H9 (cell line): ENCODE measurements at regions not wholly inside any gene's neighbourhood (a gene's known extent, or its start where the extent isn't known, plus 50 kb on each side); places are given as distances from the start of the nearest gene placed in this dataset.

Source experiments
- DNase-seq: peaks from one replicate; pipeline ENCODE4 v3.0.0-alpha.2; 2017
- H2AFZ ChIP-seq: one replicate; pipeline ENCODE4 v1.6.1; 2013; ENCODE audit warnings: mild to moderate bottlenecking, low read length, control low read depth, moderate library complexity
- H2AK5ac ChIP-seq: 2 replicates; pipeline ENCODE4 v1.6.1; 2013; ENCODE audit warnings: low read length, control low read depth, mixed read lengths; ENCODE audit not compliant: insufficient read length
- H2BK120ac ChIP-seq: one replicate; pipeline ENCODE4 v1.6.1; 2013; ENCODE audit warnings: low read depth, mild to moderate bottlenecking, low read length, control low read depth, inconsistent platforms; ENCODE audit not compliant: poor library complexity, severe bottlenecking
- H2BK12ac ChIP-seq: 2 replicates; pipeline ENCODE4 v1.6.1; 2013; ENCODE audit warnings: low read length, control low read depth, mixed read lengths, low read depth; ENCODE audit not compliant: insufficient read length
- H2BK15ac ChIP-seq: 2 replicates; pipeline ENCODE4 v1.6.1; 2013; ENCODE audit warnings: low read depth, low read length, control low read depth
- H2BK20ac ChIP-seq: one replicate; pipeline ENCODE4 v1.6.1; 2013; ENCODE audit warnings: low read depth, mild to moderate bottlenecking, low read length, control low read depth, inconsistent platforms; ENCODE audit not compliant: poor library complexity, severe bottlenecking
- H2BK5ac ChIP-seq: 2 replicates; pipeline ENCODE4 v1.6.1; 2013; ENCODE audit warnings: low read length, control low read depth, mixed read lengths; ENCODE audit not compliant: insufficient read length
- H3K14ac ChIP-seq: 2 replicates; pipeline ENCODE4 v1.6.1; 2013; ENCODE audit warnings: low read length, control low read depth; ENCODE audit not compliant: insufficient read depth
- H3K18ac ChIP-seq: 2 replicates; pipeline ENCODE4 v1.6.1; 2013; ENCODE audit warnings: low read depth, mild to moderate bottlenecking, mixed read lengths, low read length, control low read depth; ENCODE audit not compliant: insufficient read length
- H3K23ac ChIP-seq: 2 replicates; pipeline ENCODE4 v1.6.1; 2013; ENCODE audit warnings: low read length, control low read depth, mixed read lengths, low read depth; ENCODE audit not compliant: insufficient read length
- H3K23me2 ChIP-seq: 2 replicates; pipeline ENCODE4 v1.6.1; 2013; ENCODE audit warnings: low read depth, mild to moderate bottlenecking, mixed read lengths, low read length, control low read depth; ENCODE audit not compliant: insufficient read length, poor library complexity, severe bottlenecking
- H3K27ac ChIP-seq: 2 replicates; pipeline ENCODE4 v1.5.1; 2013; ENCODE audit warnings: low read length, control low read depth, mixed read lengths, low read depth; ENCODE audit not compliant: insufficient read length
- H3K27me3 ChIP-seq: 2 replicates; pipeline ENCODE4 v1.6.1; 2013; ENCODE audit warnings: low read length, control low read depth, inconsistent platforms; ENCODE audit not compliant: insufficient read depth
- H3K4ac ChIP-seq: 2 replicates; pipeline ENCODE4 v1.6.1; 2013; ENCODE audit warnings: low read depth, mild to moderate bottlenecking, control low read depth, inconsistent platforms, low read length, moderate library complexity
- H3K4me1 ChIP-seq: 2 replicates; pipeline ENCODE4 v1.6.1; 2013; ENCODE audit warnings: low read length, control low read depth, inconsistent platforms; ENCODE audit not compliant: insufficient read depth
- H3K4me2 ChIP-seq: 2 replicates; pipeline ENCODE4 v1.6.1; 2013; ENCODE audit warnings: low read length, control low read depth, mixed read lengths; ENCODE audit not compliant: insufficient read length, insufficient read depth
- H3K56ac ChIP-seq: 2 replicates; pipeline ENCODE4 v1.6.1; 2013; ENCODE audit warnings: low read depth, mild to moderate bottlenecking, mixed read lengths, low read length, control low read depth; ENCODE audit not compliant: insufficient read length
- H3K79me1 ChIP-seq: 2 replicates; pipeline ENCODE4 v1.6.1; 2013; ENCODE audit warnings: low read depth, mild to moderate bottlenecking, moderate library complexity, low read length, control low read depth, inconsistent platforms; ENCODE audit not compliant: insufficient read depth, poor library complexity, severe bottlenecking
- H3K79me2 ChIP-seq: 2 replicates; pipeline ENCODE4 v1.6.1; 2013; ENCODE audit warnings: low read length, control low read depth, inconsistent platforms; ENCODE audit not compliant: insufficient read depth
- H3K9ac ChIP-seq: 2 replicates; pipeline ENCODE4 v1.6.1; 2013; ENCODE audit warnings: low read length, control low read depth, mixed read lengths; ENCODE audit not compliant: insufficient read length; ENCODE audit errors: extremely low read depth
- H3K9me3 ChIP-seq: one replicate; pipeline ENCODE4 v1.6.1; 2013; ENCODE audit warnings: low read depth, low read length, inconsistent platforms; ENCODE audit not compliant: control insufficient read depth
- H3T11ph ChIP-seq: one replicate; pipeline ENCODE4 v1.6.1; 2013; ENCODE audit warnings: mild to moderate bottlenecking, low read length, control low read depth, inconsistent platforms
- H4K20me1 ChIP-seq: one replicate; pipeline ENCODE4 v1.6.1; 2013; ENCODE audit not compliant: control insufficient read depth, insufficient read length, insufficient read depth
- H4K5ac ChIP-seq: 2 replicates; pipeline ENCODE4 v1.6.1; 2013; ENCODE audit warnings: low read depth, mild to moderate bottlenecking, mixed read lengths, low read length, control low read depth; ENCODE audit not compliant: insufficient read length
- H4K8ac ChIP-seq: replicated peaks from 2 replicates; pipeline ENCODE4 v1.6.1; 2013; ENCODE audit warnings: low read length, control low read depth, mixed read lengths, low read depth; ENCODE audit not compliant: insufficient read length
- H4K91ac ChIP-seq: 2 replicates; pipeline ENCODE4 v1.6.1; 2013; ENCODE audit warnings: low read depth, mild to moderate bottlenecking, moderate library complexity, mixed read lengths, low read length, control low read depth; ENCODE audit not compliant: insufficient read length
- H3K27ac Mint-ChIP-seq, 3 experiments: 2 replicates in 2 of 3; 3 replicates in 1 of 3; pipeline ENCODE4 v1.8.0; 2020 to 2021; ENCODE audit warnings: mixed read lengths in 3 of 3, mild to moderate bottlenecking in 1 of 3, moderate library complexity in 1 of 3
- H3K27me3 Mint-ChIP-seq: 2 replicates; pipeline ENCODE4 v1.8.0; 2021; ENCODE audit warnings: low read depth, mild to moderate bottlenecking, moderate library complexity, mixed read lengths
- H3K36me3 Mint-ChIP-seq, 3 experiments: 2 replicates in 2 of 3; 3 replicates in 1 of 3; pipeline ENCODE4 v1.8.0; 2020 to 2021; ENCODE audit warnings: low read depth in 3 of 3, mixed read lengths in 3 of 3; ENCODE audit not compliant: insufficient read depth in 1 of 3
- H3K4me1 Mint-ChIP-seq, 2 experiments: 2 replicates each; pipeline ENCODE4 v1.8.0; 2020; ENCODE audit warnings: mixed read lengths in 2 of 2
- H3K4me3 Mint-ChIP-seq, 2 experiments: 2 replicates in 1 of 2; 3 replicates in 1 of 2; pipeline ENCODE4 v1.8.0; 2020 to 2021; ENCODE audit warnings: mild to moderate bottlenecking in 2 of 2, mixed read lengths in 2 of 2, moderate library complexity in 1 of 2
- H3K9me3 Mint-ChIP-seq, 2 experiments: 2 replicates in 1 of 2; 3 replicates in 1 of 2; pipeline ENCODE4 v1.8.0; 2020; ENCODE audit warnings: mild to moderate bottlenecking in 2 of 2, mixed read lengths in 2 of 2, moderate library complexity in 1 of 2
- CTCF ChIP-seq: fragments of 200-600 bp; sonication (generic); conservative IDR thresholded peaks from 3 replicates; pipeline ENCODE4 v1.8.0; 2021; ENCODE audit warnings: antibody characterized with exemption, mild to moderate bottlenecking
- WGBS: extraction: QIAGEN DNeasy Blood & Tissue Kit; methylation state at CpG from one replicate; pipeline ENCODE4 v1.1.7; 2013; ENCODE audit warnings: missing lambda C conversion rate, low lambda C conversion rate, mixed read lengths; ENCODE audit not compliant: insufficient read length; ENCODE audit errors: extremely low coverage; 5-methylcytosine and 5-hydroxymethylcytosine counted together

DNA sequence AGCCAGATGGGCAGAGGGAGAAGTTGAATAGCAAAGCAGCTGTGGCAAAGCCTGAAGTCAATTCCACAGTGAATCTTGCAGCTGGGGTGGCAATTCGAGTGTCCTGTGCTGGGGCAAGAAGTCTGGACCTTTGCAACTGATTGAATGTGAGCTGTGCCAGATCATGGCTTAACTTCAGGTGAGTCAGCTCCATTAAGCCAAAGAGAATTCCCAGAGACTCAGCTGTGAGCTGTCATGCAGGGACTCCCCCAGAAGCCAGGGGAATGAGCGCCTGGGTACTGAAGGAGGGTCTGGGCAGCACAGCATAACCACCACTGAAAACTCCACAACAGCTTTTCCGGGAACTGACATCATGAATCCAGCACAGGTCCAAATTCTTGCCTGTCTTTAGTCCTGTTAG is 153.5 kb upstream of the TRPC7 start:
- H3K23me2 ChIP-seq, result no peaks in the 10 kb centered on the region
- H3K14ac ChIP-seq, result no peak overlapping the region
- no peaks in the 10 kb centered on the region for H3K9me3 ChIP-seq
- H2BK120ac ChIP-seq, result no peak overlapping the region
- no peaks in the 10 kb centered on the region for H4K20me1 ChIP-seq
- H2BK15ac ChIP-seq, result no peak overlapping the region
- H3K79me1 ChIP-seq, result no peaks in the 10 kb centered on the region
- no peaks in the 10 kb centered on the region for H3K27me3 ChIP-seq
- H3K27ac ChIP-seq, result no peak overlapping the region
- H3K36me3 Mint-ChIP-seq, result no peaks in the 10 kb centered on the region; a peak in 1 of 7 replicates
- no peaks in the 10 kb centered on the region for H3K4me1 ChIP-seq
- H2AFZ ChIP-seq, result no peak overlapping the region
- no peaks in the 10 kb centered on the region for H3K79me2 ChIP-seq
- no peak overlapping the region for H3K56ac ChIP-seq
- no peak overlapping the region for H3K27ac Mint-ChIP-seq
- H3K4ac ChIP-seq, result no peak overlapping the region
- H3T11ph ChIP-seq, result no peak overlapping the region
- H3K23ac ChIP-seq, result no peak overlapping the region
- H2BK12ac ChIP-seq, result no peak overlapping the region
- no peak overlapping the region for H4K8ac ChIP-seq
- no peak overlapping the region for H2BK20ac ChIP-seq
- H3K4me1 Mint-ChIP-seq, result peaks cover 6 to 13% of the 10 kb centered on the region in 2 experiments; a peak in 3 of 4 replicates
- peaks cover 5% of the 10 kb centered on the region for H3K27me3 Mint-ChIP-seq
- H2AK5ac ChIP-seq, result no peak overlapping the region
- no peak for TF ChIP-seq CTCF
- no CpG with 5 or more reads among the region's 3 CpGs for WGBS
- no peak overlapping the region for H3K9ac ChIP-seq
- no peak overlapping the region for H3K4me3 Mint-ChIP-seq
- no peak overlapping the region for H2BK5ac ChIP-seq
- H4K91ac ChIP-seq, result no peak overlapping the region
- no peaks in the 10 kb centered on the region for H3K9me3 Mint-ChIP-seq
- H3K4me2 ChIP-seq, result no peak overlapping the region
- H4K5ac ChIP-seq, result no peak overlapping the region
- no peak overlapping the region for H3K18ac ChIP-seq
- DNase-seq, result no peak
